Astrocyte of the cerebellum (primary cell): ENCODE measurements at regions not wholly inside any gene's neighbourhood (a gene's known extent, or its start where the extent isn't known, plus 50 kb on each side); places are given as distances from the start of the nearest gene placed in this dataset.

Source experiments
- DNase-seq: peaks from one replicate; pipeline ENCODE4 v3.0.0-alpha.2; 2011; ENCODE audit warnings: low read depth
- H3K4me3 ChIP-seq: 2 replicates; pipeline ENCODE4 v1.5.1; 2011; ENCODE audit warnings: mild to moderate bottlenecking, low read depth, low read length, moderate library complexity
- CTCF ChIP-seq: IDR thresholded peaks from 2 replicates; pipeline ENCODE4 v1.5.1; 2012; ENCODE audit warnings: low read length, low read depth, moderate library complexity, mild to moderate bottlenecking; ENCODE audit errors: missing control alignments
- in situ Hi-C: cut with HindIII; loops from 2 replicates; pipeline ENCODE4 v1.10.0; 2017; ENCODE audit warnings: low sequenced_read_pairs

DNA sequence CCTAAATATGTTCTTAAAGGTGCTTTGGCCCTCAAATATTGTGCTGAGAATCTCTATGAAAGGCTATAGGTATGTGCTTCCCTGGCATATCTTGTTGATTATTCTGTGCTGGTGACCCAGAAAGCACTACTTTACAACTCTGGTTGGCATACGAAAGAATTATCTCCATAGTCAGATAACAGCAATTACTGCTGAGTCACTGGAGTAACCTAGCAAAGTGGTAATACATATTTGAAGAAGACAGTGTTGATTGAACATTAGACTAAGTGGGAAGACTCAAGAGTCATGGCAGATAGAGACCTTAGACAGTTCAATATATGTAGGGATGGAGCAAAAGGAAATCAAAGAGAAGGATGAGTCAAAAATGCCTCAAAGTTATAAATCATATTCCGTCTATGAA lies 1978.5 kb upstream of the LRRTM1 start:
- no peak overlapping the region for H3K4me3 ChIP-seq
- no peak for TF ChIP-seq CTCF
- in situ Hi-C loops = no loop called here

DNA sequence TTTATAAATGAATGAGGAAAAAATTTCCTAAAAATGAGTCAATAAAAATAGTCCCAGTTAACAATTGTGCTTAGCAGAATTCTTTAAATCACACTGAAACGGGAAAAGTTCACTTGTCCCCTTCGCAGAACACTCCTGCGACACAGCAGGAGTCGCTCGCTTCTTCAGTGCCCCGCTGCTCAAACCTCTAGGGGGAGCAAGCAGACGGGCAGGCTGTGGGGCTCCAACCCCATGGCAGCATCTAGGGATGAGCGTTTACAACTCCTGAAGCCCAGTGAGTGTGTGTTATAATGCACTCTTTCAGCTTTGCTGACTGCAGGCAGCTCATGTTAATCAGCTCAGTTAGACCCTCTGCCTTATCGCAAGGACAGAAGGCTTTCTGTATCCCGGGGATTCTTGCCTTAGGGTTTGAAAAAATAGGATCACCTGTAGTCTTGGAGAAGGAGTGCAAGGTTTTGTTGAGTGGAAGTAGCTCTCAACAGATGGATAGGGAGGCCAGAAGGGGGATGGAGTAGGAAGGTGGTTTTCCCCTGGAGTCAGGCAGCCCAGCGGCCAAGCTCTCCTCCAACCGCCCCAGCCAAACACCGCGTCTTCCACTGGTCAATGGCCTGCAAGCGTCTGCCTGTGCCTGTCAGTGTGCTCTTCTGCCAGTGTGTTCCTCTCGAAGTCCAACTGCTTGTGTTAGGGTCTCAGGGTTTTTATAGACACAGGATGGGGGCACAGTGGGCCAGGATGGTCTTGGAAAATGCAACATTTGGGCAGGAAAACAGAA lies 1977.7 kb upstream of the LRRTM1 start:
- in situ Hi-C loops = no loop called here
- DNase-seq = no peak
- TF ChIP-seq CTCF = no peak
- no peak overlapping the region for H3K4me3 ChIP-seq

More for the DNA sequence above, 1978.5 kb upstream of the LRRTM1 start:
- DNase-seq = no peak

DNA sequence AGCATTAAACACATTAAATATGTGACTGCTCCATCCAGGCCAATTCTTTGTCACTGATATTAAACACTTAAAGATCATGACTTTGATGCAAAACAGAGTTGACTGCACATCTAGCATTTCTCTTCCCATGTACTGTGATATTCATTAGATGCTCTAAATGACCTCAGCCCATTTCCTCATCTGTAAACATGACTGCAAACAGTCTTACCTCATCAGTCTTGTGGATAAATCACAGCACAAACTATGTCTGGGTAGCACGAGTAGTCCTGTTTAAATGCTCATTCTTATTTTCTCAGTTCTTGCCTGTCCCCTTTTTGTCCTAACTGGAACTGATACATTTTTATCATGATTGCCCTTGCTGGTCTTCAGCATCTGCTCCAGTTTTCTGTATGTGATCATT lies 1974.8 kb upstream of the LRRTM1 start:
- in situ Hi-C loops = no loop called here

GRCh38 chr2:82278416-82278815 lies 1973.9 kb upstream of the LRRTM1 start:
- in situ Hi-C loops = no loop called here
- DNase-seq = no peak
- H3K4me3 ChIP-seq = no peak overlapping the region
- no peak for TF ChIP-seq CTCF

More for the DNA sequence above, 1974.8 kb upstream of the LRRTM1 start:
- no peak overlapping the region for H3K4me3 ChIP-seq
- DNase-seq = no peak
- no peak for TF ChIP-seq CTCF

DNA sequence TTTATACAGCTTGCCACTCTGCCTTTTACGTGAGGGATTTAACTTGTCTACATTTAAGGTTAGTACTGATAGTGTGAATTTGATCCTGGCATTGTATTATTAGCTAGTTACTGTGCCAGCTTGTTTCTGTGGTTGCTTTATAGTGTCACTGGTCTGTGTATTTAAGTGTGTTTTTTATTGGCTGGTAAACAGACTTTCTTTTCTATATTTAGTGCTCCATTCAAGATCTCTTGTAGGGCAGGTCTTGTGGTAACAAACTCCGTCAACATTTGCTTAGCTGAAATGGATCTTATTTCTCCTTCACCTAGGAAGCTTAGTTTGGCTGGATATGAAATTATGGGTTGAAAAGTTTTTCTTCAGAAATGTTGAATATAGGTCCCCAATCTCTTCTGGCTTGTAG lies 1971.0 kb upstream of the LRRTM1 start:
- no peak for TF ChIP-seq CTCF
- DNase-seq = no peak
- in situ Hi-C loops = no loop called here
- no peak overlapping the region for H3K4me3 ChIP-seq

GRCh38 chr2:82268446-82268845 lies 1963.9 kb upstream of the LRRTM1 start:
- TF ChIP-seq CTCF = no peak
- no peak overlapping the region for H3K4me3 ChIP-seq
- no peak for DNase-seq
- in situ Hi-C loops = no loop called here
